ENCODE measurements at regions not wholly inside any gene's neighbourhood (a gene's known extent, or its start where the extent isn't known, plus 50 kb on each side); places are given as distances from the start of the nearest gene placed in this dataset.

GRCh38 chr3:16064642-16065414 is 109.7 kb upstream of the GALNT15 start:
- intact Hi-C loops (cut with DNase I), result no loop called here
- TF ChIP-seq POLR2A (IDR thresholded peaks at IDR 0.05) (no peak), CTCF (IDR thresholded peaks at IDR 0.05) (no peak), POLR2AphosphoS5 (IDR thresholded peaks at IDR 0.05) (no peak)
- Histone ChIP-seq H3K9me3 (no peaks in the 10 kb centered on the region), H3K36me3 (no peaks in the 10 kb centered on the region), H3K4me1 (replicated peaks) (no peaks in the 10 kb centered on the region), H3K27ac (no peak overlapping the region), H3K4me3 (no peak overlapping the region), H3K27me3 (replicated peaks; ENCODE audit: insufficient read depth) (no peaks in the 10 kb centered on the region)
- 80% methylated on average over 3 of the region's 3 CpGs for WGBS
- DNase-seq (ENCODE audit: low spot score), result no peak

GRCh38 chr3:16066545-16066944 is 107.9 kb upstream of the GALNT15 start:
- intact Hi-C loops (cut with DNase I), result no loop called here
- TF ChIP-seq CTCF (IDR thresholded peaks at IDR 0.05) (no peak), POLR2AphosphoS5 (IDR thresholded peaks at IDR 0.05) (no peak)
- no peaks in the 10 kb centered on the region for H3K27me3 ChIP-seq (replicated peaks; ENCODE audit: insufficient read depth)
- H3K9me3 ChIP-seq, result no peaks in the 10 kb centered on the region
- no peak overlapping the region for H3K4me3 ChIP-seq
- DNase-seq (ENCODE audit: low spot score), result no peak
- H3K36me3 ChIP-seq, result no peaks in the 10 kb centered on the region
- 93% methylated on average over 1 of the region's 1 CpG for WGBS
- no peak overlapping the region for H3K27ac ChIP-seq
- no peaks in the 10 kb centered on the region for H3K4me1 ChIP-seq (replicated peaks)

GRCh38 chr3:16066975-16067374 is 107.5 kb upstream of the GALNT15 start:
- Histone ChIP-seq H3K27ac (no peak overlapping the region), H3K9me3 (no peaks in the 10 kb centered on the region), H3K4me3 (no peak overlapping the region), H3K36me3 (no peaks in the 10 kb centered on the region), H3K4me1 (replicated peaks) (no peaks in the 10 kb centered on the region), H3K27me3 (replicated peaks; ENCODE audit: insufficient read depth) (no peaks in the 10 kb centered on the region)
- TF ChIP-seq POLR2AphosphoS5 (IDR thresholded peaks at IDR 0.05), result no peak
- TF ChIP-seq POLR2A (IDR thresholded peaks at IDR 0.05), result no peak
- TF ChIP-seq CTCF (IDR thresholded peaks at IDR 0.05), result no peak
- intact Hi-C loops (cut with DNase I), result no loop called here
- 93% methylated on average over 6 of the region's 6 CpGs for WGBS
- no peak for DNase-seq (ENCODE audit: low spot score)

GRCh38 chr3:16067837-16068471 is 106.5 kb upstream of the GALNT15 start:
- no peaks in the 10 kb centered on the region for H3K36me3 ChIP-seq
- no peaks in the 10 kb centered on the region for H3K27me3 ChIP-seq (replicated peaks; ENCODE audit: insufficient read depth)
- DNase-seq (ENCODE audit: low spot score), result no peak
- intact Hi-C loops (cut with DNase I), result no loop called here
- WGBS, result 20% methylated on average over 2 of the region's 2 CpGs
- no peak overlapping the region for H3K4me3 ChIP-seq
- H3K9me3 ChIP-seq, result no peaks in the 10 kb centered on the region
- no peaks in the 10 kb centered on the region for H3K4me1 ChIP-seq (replicated peaks)
- H3K27ac ChIP-seq, result no peak overlapping the region
- TF ChIP-seq POLR2AphosphoS5 (IDR thresholded peaks at IDR 0.05) (no peak), CTCF (IDR thresholded peaks at IDR 0.05) (no peak), POLR2A (IDR thresholded peaks at IDR 0.05) (no peak)

Data from prostate gland (tissue), 2 donors.